GM13977 (cell line): ENCODE measurements at regions not wholly inside any gene's neighbourhood (a gene's known extent, or its start where the extent isn't known, plus 50 kb on each side); places are given as distances from the start of the nearest gene placed in this dataset.

ENCODE experiments used
- DNase-seq: peaks from one replicate; pipeline ENCODE4 v3.0.0; 2012; ENCODE audit warnings: low spot score
- CTCF ChIP-seq: IDR thresholded peaks from 2 replicates; pipeline ENCODE4 v1.5.1; 2012; ENCODE audit warnings: mild to moderate bottlenecking, control low read depth; ENCODE audit not compliant: insufficient read depth; ENCODE audit errors: extremely low read depth, missing control alignments
- in situ Hi-C: fragments of 300-500 bp; cut with MboI; formaldehyde crosslinking; loops from one replicate; pipeline ENCODE4 v1.12.0; 2022; ENCODE audit warnings: low sequenced_read_pairs, low pct_unique_long_range_greater_than_20kb, mixed read lengths, inconsistent platforms; ENCODE audit not compliant: unreplicated experiment

- TF ChIP-seq CTCF = no peak
- in situ Hi-C loops = no loop called here
- DNase-seq = no peak
These were observed 214.3 kb downstream of the KCNA4 start for GRCh38 chr11:29802522-29802921.

- in situ Hi-C loops = no loop called here
- TF ChIP-seq CTCF = no peak
- DNase-seq = no peak
These were observed 215.3 kb downstream of the KCNA4 start for GRCh38 chr11:29801561-29801960.

- TF ChIP-seq CTCF = no peak
- no peak for DNase-seq
- in situ Hi-C loops = no loop called here
These were observed 230.7 kb downstream of the KCNA4 start for GRCh38 chr11:29786092-29786491.

GRCh38 chr11:29783506-29783905 lies 233.3 kb downstream of the KCNA4 start:
- TF ChIP-seq CTCF = no peak
- no peak for DNase-seq
- in situ Hi-C loops = no loop called here

- no peak for TF ChIP-seq CTCF
- DNase-seq = no peak
- in situ Hi-C loops = no loop called here
These were observed 234.4 kb downstream of the KCNA4 start for GRCh38 chr11:29782447-29782846.

GRCh38 chr11:29781268-29781667 lies 235.6 kb downstream of the KCNA4 start:
- in situ Hi-C loops = no loop called here
- DNase-seq = no peak
- TF ChIP-seq CTCF = no peak

- in situ Hi-C loops = no loop called here
- DNase-seq = no peak
- TF ChIP-seq CTCF = no peak
These were observed 236.1 kb downstream of the KCNA4 start for GRCh38 chr11:29780756-29781155.
